RPMI7951 (cell line): ENCODE measurements at regions not wholly inside any gene's neighbourhood (a gene's known extent, or its start where the extent isn't known, plus 50 kb on each side); places are given as distances from the start of the nearest gene placed in this dataset.

ENCODE experiments used
- DNase-seq: peaks from one replicate; pipeline ENCODE4 v3.0.0-alpha.2; 2012; ENCODE audit warnings: low read depth

DNA sequence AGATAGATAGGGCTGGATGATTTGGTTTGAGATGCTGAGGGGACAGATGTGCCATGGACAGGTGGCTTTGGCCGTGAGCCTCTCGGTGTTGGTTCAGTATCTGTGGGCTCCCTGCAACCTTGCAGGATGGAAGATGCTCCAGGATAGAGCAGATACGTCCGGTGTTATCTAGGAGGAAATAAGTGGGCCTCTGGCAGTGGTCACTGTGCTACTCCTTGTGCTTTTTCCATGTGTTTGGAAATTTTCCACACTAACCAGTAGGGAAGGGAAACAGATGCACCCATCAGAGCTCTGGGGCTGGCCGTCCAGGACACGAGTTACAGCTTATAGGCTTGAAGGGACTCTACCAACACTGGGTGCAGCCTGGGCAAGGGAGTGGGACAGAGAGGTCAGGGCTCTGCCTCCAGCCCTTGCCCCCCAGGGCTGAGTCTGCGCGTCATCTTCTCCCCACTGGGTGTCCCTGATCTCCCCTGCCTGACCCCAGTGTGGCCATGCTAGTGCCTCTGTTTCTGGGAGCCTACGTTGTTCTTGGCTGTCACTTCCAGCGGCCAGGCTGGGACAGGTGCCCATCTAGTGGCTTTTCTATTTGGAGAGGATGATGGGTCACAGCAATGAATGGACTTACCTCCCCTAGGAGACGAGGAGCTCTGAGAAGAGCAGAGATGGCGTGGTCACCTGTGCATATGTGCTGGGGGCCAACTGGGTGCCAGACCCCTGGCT, 166.9 kb downstream of the SEC14L1 start:
- no peak for DNase-seq

DNA sequence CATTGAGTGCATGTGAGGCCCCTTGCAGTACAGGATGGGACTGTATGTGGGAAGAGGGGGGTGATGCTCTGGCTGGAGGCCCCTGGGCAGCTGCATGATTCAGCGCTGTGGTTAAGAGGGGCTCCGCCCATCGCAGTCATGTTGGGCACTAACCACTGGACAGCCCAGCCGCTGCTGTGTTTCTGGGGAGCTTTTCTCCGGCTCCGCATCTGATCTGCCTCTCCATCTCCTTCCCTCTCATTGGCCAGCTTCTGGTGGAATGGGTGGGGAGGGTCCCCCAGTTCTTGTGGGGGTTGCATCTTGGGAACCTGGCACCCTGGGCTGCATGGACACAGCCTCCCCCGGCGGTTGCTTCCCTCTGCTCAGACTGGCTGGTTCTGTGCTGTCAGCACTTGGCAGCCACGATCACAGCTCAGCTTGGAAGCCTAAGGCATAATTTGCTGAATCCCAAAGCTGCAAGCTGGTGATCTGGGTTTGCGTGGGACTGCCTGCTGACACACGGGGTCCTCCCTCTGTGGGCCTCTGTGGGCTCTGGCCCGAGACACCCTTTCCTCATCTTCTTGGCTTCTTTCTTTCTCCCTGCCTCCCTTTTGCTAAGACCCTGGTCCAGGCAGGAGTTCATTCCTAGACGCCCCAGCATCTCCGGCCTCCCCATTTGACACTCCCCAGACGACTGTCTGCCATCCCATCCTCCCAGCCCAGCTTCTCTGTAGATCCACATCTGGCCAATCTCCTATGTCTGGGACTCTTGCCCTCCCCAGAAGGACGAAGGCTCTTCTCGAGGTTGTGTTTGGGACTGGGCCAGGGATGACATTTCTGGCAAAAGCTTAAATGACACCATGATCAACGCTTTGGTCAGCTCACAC, 168.3 kb downstream of the SEC14L1 start:
- peak; percentile 90 for DNase-seq

DNA sequence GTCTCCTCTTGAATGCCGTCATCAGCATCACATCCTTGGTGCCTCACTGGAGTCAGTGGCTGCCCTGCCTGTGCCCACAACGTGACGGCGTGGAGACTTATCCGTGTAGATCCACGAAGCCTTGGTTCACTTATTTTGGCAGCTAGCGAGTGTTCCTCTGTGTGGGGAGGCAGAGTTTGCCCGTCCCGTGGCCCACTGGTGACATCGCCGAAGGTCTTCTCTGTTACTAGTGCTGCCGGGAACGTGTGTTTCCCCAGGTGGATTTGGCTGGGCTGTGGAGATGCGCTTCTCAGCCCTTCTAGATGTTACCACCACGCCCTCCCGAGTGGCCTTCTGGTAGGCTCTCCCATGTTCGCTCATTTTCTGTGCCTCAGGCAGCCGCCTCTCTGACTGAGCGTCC, 169.6 kb downstream of the SEC14L1 start:
- DNase-seq = no peak

DNA sequence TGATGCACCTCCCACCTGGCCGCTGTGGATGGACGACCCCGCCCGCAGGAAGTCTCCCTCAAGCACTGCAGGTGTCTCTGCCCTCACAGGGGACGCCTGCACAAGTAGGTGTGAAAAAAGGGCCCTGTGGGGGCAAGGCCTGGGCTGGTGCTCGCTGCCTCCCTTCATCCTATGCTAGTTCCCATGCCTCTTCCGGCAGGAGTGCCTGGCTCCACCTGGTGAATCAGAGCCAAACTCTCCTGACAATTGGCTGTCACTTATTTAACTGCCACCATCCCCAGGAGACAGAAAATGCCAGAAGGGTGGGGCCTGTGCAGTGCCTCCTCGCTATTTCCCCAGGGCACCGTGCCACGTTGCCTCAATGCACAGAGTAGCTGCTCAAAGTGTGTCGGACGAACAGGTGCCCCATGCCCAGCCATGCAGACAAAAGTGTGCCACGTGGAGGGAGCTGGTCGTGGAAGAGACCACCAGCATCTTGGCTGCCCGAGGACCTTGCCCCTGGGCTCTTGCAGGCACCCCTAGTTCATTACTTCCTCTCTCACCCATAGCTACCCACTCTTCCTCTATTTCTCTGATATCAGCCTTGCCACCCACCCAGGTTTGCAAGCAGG, 170.7 kb downstream of the SEC14L1 start:
- no peak for DNase-seq

DNA sequence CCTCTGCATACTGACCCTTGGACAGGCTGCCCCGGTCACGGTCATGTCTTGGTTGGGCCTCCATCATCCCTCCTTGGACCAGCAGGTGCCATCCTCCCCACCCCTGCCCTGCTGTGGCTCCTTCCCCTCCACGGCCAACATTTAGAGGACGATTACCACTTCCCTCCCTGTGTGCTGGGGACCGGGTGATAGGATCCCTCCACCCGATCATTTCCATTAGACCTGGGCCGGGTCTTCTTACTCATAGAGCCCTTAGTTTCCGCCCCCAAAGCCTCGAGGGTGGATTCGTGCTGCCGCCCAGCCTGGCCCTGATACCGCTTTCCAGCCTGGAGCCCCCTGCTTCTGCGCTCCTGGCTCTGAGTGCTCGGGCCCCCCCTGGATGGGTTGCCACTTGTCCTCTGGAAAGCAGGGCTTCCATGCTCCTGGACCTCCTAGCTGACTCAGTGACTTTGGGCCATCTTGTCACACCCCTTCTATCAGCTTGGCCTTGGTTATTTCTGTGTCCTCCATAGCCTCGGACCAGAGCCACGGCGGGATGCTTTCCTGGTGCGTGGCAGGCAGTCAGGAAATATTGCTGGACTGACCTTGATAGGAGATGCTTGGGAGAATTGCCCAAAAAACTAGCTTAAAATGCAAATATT, 171.4 kb downstream of the SEC14L1 start:
- DNase-seq = no peak

DNA sequence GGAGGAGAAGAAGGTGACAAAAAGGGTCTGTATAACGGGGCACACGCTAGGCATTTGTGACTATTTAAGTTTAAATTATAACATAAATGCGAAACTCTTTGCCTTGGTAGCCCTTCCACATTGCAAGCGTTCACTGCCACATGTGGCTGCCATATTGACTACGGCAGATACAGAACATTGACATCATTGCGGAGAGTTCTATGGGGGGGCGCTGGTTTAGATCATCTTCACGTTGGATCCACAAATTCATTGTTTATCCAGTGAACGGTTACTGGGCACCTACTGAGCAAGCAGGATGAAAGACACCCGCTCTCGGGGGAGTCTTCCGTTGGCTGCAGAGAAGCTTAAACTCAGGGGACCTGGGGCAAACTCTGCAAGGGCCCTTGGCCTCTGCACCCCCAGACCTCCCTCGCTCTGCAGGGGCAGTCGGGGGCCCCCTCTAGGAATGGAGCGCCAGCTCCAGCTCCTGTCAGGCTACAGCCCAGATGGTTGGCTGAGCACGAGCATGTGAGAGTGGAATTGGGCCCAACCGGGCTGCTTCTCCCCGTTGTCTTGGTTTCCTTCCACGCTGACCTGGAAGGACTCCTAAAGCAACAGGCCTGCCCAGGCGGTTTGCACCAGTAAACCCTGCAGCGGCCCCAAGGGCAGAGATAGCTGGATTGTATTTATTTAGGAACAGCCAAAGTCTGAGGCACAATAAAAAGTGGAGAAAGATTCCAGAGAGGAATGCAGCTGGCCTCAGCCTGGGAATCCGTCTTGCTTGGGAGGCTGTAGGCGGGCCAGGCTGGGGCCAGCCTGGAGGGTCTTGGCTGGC, 172.2 kb downstream of the SEC14L1 start:
- DNase-seq = no peak

DNA sequence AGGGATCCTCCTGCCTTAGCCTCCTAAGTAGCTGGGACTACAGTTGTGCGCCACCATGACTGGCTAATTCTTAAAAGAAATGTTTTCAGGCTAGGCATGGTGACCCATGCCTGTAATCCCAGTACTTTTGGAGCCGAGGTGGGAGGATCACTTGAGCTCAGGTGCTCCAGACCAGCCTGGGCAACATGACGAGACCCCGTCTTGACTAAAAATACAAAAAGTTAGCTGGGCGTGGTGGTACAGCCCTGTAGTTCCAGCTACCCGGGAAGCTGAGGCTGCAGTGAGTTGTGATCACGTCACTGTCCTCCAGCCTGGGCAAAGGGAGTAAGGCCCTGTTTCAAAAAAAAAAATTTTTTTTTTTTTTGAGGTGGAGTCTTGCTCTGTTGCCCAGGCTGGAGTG, 173.1 kb downstream of the SEC14L1 start:
- DNase-seq = no peak

DNA sequence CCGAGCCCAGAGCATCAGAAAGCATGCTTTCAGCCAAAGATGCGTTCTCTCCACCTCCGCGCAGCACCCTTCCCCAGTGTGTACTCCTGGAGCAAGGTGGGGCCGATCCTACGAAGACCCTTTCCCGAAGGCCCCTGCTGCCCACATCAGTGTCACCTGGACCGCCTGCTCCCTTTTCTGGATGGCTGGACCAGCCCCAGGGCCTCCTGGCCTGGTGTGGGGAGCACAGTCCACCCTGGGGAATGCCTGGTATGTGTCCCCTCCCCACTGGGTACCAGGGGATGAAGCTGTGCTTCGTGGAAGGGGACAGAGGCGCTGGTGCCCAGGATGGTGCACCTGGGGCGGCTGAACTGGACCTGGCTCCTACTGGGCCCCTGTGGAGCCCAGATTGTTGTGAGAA, 173.8 kb downstream of the SEC14L1 start:
- DNase-seq = no peak

DNA sequence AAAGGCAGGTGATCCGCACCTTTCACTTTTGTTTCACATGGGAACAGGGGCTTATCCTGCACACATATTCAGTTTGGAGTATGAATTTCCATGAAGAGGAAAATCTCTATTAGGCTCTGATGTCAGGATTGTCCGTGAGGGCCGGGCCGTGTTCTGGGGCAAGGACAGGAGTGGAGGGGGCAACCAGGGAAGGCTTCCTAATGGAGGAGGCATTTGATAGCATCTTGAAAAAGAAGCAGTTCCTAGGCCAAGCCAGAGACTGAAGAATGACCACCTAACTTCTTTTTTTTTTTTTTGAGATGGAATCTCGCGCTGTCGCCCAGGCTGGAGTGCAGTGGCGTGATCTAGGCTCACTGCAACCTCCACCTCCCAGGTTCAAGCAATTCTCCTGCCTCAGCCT, 174.2 kb downstream of the SEC14L1 start:
- DNase-seq = no peak

DNA sequence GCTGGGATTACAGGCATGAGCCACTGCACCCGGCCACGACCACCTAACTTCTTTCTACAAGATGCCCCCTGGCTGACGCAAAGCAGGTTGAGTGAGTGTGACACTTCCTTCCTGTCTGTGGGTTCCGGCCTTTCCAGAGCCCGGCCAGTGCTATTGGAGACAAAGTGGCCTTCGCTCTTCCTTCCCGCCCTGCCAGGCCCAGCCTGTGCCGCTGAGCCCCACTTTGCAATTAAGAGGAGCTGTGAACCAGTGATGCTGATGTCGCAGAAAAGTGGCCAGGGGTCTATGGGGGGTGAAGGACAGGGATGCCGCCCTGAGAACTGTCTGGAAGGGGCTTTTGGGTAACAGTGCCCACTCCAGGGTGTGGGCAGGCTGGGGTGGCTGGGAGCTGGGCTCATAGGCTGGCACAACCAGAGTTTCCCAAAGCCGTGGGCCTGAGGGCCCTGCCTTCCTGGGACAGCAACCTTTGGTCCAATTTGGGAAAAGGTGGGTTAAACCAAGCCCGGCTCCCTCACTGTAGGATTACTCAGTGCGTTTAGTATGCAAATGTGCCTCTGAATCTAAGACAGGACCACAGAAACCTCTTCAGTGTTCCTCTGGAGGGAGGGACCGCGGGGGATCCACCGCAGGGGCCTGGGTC, 174.9 kb downstream of the SEC14L1 start:
- no peak for DNase-seq

DNA sequence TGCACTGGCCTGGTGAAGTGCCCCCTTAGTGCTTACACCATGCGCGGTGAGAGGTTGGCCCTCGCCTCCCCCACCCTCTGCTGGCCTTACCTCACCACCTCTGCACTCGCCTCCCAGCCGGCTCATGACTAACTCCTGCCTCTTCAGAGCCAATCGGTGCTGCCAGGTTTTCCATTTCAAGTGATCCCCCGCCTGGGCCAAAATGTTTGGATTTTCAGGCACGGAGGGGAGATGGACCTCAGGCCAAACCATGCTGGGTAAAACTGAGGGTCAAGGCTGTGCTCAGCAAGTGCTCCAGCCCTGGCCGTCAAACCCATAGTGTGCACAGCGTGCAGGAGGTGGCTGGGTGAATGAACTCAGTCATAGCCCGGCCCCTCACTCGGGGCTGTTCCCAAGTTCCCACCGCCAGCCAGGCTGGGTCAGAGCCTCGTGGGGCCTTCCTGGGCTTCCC, 175.4 kb downstream of the SEC14L1 start:
- DNase-seq = no peak

DNA sequence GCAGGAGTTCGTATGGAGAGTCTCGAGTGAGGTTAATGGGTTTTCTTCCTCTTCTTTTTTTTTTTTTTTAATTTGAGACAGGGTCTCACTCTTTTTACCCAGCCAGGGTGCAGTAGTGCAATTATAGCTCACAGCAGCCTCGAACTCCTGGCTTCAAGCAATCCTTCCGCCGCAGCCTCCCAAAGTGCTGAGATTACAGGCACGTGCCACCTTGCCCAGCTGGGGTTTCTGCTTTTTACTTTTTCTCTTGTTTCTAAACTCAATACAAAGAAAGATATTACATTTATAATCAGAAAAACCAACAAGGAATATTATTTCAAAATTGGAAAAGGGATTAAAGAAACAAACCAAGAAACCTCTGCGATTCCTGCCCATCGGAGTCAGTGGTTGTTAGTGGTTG, 175.9 kb downstream of the SEC14L1 start:
- DNase-seq = no peak

DNA sequence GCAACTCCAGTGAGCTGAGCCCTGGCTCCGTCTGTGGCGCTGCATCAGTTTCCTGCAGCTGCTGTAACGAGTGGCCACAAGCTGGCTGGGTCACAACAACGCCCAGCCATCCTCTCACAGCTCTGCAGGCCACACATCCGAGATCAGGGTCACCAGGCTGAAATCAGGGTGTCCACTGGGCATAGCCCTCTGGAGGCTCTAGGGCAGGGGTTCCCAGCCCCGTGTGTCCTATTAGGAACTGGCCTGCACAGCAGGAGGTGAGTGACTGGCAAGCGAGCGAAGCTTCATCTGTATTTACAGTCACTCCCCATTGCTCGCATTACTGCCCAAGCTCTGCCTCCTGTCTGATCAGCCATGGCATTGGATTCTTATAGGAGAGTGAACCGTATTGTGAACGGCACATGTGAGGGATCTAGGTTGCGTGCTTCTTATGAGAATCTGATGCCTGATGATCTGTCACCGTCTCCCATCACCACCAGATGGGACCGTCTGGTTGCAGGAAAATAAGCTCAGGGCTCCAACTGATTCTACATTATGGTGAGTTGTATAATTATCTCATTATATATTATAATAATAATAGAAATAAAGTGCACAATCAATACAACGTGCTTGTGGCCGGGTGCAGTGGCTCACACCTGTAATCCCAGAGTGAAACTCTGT, 176.5 kb downstream of the SEC14L1 start:
- no peak for DNase-seq

DNA sequence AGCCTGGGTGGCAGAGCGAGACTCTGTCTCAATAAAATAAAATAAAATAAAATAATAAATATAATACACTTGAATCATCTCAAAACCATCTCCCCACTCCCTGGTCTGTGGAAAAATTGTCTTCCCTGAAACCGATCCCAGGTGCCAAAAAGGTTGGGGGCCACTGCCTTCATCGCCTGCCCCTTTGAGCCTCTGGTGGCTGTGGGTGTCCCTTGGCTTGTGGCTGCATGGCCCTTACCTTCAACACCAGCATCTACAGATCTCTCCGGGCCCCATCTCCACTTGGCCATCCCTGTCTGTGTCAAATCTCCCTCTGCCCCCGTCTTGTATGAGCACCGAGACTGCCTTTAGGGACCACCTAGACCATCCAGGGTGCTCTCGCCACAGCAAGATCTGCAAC, 177.3 kb downstream of the SEC14L1 start:
- DNase-seq = no peak

DNA sequence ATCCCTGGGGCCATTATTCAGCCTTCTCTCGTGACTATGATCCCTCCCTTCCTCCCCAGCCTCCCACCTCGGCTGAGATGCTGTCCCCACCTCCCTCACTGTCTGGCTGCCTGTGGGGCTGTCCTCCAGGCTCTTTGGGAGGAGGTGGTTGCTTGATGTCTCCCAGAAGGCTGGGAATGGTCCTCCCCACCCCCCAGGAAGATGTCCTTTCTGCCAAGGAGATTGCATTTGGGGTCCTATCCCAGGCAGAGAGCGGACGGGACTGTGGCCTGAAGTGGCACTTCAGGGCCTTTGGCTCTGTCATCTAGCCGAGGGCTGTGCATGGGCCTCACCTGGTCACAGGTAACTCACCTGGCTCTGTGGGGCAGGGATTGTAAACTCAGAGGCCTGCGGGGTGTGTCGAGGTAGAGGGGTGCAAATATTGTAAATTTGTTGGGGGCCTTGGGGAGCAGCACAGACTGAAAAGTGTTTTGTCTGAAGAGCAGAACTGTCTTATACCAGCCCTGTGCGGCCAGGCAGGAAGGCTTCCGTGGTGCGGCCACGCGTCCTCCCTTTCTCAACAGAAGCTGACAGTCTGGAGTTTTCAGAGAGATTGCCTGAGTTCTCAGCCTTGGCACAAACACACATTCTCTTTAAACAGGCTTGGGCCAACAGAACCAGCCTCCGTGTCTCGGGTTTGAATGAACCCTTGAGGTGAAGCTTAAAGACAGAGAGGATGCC, 177.9 kb downstream of the SEC14L1 start:
- DNase-seq = peak; percentile 33

DNA sequence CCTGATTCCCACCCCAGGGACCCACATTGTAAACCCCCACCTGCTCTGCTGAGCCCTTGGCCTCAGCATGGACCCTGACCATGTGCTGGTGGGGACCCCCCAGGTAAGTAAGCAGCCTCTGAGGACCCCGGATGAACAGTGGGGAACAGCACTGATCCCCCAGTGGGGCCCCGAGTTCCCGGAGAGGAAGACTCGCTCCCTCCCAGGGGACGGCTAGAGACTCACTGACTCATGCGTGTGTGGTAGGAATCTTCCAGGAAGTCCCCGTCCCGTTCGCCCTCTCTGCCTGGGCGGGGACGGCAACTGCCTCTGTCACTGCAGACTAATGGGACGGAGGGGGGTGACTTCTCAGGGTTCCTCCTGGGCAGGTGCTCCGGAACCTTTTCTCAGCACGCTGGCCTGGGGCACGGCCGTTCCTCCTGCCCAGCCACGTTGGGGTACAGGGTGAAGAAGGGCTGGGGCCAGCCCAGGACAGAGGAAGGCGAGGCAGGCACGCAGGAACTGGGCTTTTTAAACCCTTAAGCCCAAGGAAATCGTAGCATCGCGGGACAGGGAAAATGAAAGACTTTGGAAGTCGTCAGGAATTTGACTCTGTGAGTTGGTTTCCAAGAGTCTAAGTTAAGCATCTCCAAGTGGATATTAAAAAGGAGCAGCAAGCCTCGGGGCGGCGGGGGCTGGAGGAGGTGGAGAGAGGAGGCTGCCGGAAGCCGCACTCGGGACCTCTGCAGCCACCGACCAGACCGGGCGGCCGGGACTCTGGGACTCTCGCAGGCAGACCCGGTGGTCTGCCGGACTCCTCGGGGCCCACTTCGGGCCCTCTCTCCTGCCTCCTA, 178.7 kb downstream of the SEC14L1 start:
- peak; percentile 91 for DNase-seq

DNA sequence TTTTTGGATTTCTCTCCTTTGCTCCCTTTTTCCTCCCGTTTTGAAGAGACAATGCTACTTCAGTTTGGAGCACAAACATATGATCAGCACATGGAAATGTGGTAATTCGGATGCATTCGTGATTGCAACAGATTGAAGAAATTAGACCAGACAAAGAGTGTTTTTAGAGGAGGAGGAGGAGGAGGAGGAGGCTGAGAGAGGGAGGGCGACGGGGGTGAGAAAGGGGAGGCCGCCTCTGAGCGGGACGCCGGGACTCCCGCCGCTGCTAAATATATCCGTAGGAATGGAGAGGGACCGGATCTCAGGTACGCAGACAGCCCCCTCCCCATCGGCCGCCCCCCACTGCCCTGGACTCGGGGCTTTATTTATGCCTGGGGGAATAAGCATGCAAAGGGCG, 179.3 kb downstream of the SEC14L1 start:
- DNase-seq = peak; percentile 66

DNA sequence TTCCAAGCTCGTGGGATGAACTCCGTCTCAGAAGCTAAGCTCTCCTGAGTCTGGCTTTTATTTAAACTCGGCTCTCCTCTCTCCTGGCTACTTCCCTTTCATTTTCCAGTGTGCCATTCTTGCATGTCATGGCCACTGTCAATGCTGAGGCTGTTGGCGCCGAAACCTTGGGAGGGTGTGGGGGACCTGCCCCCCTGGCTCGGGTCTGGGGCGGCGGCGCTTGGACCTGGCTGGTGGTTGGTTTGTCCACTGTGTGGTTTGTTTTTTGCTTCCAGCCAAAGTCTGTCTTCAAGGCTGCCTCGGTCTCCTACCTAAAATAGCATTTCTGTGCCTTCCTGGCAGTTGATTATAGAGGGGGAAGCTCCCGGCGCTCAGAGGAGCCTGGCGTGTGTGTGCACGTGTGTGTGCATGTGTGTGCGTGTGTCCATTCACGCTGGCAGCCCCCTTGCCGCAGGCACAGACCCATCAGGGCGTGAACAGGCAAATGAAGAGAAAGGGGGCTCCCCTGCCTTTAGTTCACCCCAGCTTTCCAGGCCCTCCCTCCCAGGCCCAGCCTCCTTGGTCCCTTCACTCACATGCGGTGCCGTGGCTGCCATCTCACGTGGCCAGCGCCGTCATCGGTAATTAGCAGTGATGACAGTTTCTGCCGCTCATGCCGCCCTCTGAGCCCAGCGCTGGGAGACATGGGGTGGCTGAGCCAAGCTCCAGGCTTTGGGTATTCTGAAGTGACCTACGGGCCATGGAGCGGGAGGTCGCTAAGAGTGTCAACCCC, 179.9 kb downstream of the SEC14L1 start:
- peak; percentile 80 for DNase-seq
